NCI-H187 (cell line): ENCODE measurements at regions not wholly inside any gene's neighbourhood (a gene's known extent, or its start where the extent isn't known, plus 50 kb on each side); places are given as distances from the start of the nearest gene placed in this dataset.

Experiments used
- DNase-seq, 2 experiments: peaks; one replicate each; lab custom pipeline; 2025; lab: John Stamatoyannopoulos, UW

- no peak for DNase-seq
These were observed 212.1 kb upstream of the SOX4 start for GRCh38 chr6:21381331-21381963.

GRCh38 chr6:21382821-21383449, 210.6 kb upstream of the SOX4 start:
- no peak for DNase-seq

GRCh38 chr6:21383450-21384085, 210.0 kb upstream of the SOX4 start:
- no peak for DNase-seq

GRCh38 chr6:21384216-21384615, 209.3 kb upstream of the SOX4 start:
- DNase-seq = no peak

- no peak for DNase-seq
These were observed 206.8 kb upstream of the SOX4 start for GRCh38 chr6:21386744-21387143.

- DNase-seq = peak; percentile 80 to 88
These were observed 202.9 kb upstream of the SOX4 start for GRCh38 chr6:21390532-21391213.

GRCh38 chr6:21392177-21392576, 201.4 kb upstream of the SOX4 start:
- DNase-seq = no peak

- no peak for DNase-seq
These were observed 199.9 kb upstream of the SOX4 start for GRCh38 chr6:21393441-21394165.

- DNase-seq = no peak
These were observed 198.4 kb upstream of the SOX4 start for GRCh38 chr6:21395121-21395520.

GRCh38 chr6:21396313-21396712, 197.2 kb upstream of the SOX4 start:
- no peak for DNase-seq

- DNase-seq = no peak
These were observed 194.7 kb upstream of the SOX4 start for GRCh38 chr6:21398741-21399325.

GRCh38 chr6:21402368-21402767, 191.2 kb upstream of the SOX4 start:
- no peak for DNase-seq

- DNase-seq = no peak
These were observed 189.0 kb upstream of the SOX4 start for GRCh38 chr6:21404577-21404976.

- no peak for DNase-seq
These were observed 187.2 kb upstream of the SOX4 start for GRCh38 chr6:21406316-21406715.

GRCh38 chr6:21409231-21409630, 184.3 kb upstream of the SOX4 start:
- DNase-seq = no peak

- DNase-seq = peak in 1 of 2 experiments; percentile 39
These were observed 180.1 kb upstream of the SOX4 start for GRCh38 chr6:21413428-21413827.

- peak; percentile 19 to 58 for DNase-seq
These were observed 179.5 kb upstream of the SOX4 start for GRCh38 chr6:21414065-21414464.

- no peak for DNase-seq
These were observed 173.2 kb upstream of the SOX4 start for GRCh38 chr6:21420146-21420878.

- no peak for DNase-seq
These were observed 172.6 kb upstream of the SOX4 start for GRCh38 chr6:21420926-21421325.

GRCh38 chr6:21423106-21423854, 170.3 kb upstream of the SOX4 start:
- no peak for DNase-seq
